HK-2 (cell line): ENCODE measurements at regions not wholly inside any gene's neighbourhood (a gene's known extent, or its start where the extent isn't known, plus 50 kb on each side); places are given as distances from the start of the nearest gene placed in this dataset.

Experiments
- DNase-seq: peaks from one replicate; pipeline ENCODE4 v3.0.0-alpha.2; 2018; ENCODE audit not compliant: unreplicated experiment

DNA sequence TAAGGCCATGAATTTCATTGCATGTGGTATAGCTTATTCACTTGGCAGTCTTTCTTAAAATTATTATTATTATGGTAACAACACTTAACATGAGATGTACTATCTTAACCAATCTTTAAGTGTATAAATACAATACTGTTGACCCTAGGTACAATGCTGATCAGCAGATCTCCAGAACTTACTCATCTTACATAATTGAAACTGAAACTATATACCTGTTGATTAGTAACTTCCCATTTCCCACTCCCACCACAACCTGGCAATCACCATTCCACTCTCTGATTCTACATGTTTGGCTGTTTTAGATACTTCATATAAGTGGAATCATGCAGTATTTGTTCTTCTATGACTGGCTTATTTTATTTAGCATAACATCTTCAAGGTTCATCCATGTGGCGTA lies 150.2 kb upstream of the POU2AF2 start:
- DNase-seq = no peak

DNA sequence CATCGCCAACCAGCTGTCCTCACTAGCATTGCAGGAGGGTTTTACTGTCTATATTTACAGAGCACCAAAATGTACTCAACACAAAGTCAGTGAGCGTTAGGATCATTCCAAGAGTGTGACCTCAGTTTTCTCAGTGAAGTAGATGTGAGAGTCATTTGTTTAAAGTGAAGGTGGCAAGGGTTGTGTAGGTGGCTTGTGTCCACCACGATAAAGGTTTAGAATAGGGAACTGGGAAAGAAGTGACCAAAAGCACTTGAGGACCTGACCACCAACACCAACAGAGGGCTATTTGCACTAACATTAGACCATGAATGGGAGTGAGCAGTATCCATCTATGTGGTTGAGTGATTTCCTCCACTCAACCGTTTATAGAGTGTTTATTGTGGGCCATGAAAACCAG lies 152.5 kb upstream of the POU2AF2 start:
- DNase-seq = no peak

DNA sequence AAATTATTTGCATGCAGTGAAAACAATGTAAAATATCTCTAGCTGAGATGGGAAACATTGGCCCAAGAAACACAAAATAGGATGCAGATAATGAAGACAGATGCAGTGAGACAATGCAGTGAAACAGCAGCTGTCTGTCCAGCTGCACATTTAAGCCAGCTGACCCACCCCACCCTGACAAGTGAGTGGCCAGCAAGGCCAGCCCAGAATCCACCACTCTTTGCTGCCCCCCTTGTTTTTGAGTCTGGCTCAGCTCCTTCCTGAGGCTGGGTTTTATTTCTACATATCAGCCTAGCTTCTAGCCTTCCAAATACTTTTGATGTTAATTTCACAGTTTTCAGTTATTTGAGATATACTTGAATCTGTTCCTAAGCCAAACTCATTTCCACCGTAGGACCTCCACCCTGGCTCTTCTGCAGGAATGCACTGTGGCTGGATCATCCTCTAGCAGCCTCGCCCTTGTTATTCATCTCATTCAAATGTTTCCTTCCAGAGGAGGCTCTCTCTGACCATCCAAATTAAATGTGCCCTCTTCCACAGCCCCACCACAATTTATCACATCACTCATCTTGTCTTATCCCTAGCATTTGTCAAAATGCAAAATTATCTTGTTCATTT lies 154.1 kb upstream of the POU2AF2 start:
- no peak for DNase-seq

DNA sequence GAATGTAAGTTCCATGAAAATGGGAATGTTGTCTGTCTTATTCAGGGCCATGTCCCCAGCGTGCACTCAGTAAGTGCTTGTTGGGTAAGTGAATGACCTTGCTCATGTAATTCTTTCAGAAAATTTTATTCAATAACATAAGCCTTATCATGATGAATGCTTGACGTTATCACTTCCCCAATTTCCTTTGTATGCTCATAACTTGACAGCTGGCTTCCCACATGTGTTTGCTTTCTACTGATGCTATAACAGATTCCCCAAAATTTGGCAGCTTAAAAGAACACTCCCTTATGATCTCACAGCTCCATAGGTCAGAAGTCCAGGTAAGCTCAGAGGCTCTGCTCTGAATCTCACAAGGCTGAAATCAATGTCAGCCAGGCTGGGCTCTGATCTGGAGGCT lies 155.8 kb upstream of the POU2AF2 start:
- no peak for DNase-seq

DNA sequence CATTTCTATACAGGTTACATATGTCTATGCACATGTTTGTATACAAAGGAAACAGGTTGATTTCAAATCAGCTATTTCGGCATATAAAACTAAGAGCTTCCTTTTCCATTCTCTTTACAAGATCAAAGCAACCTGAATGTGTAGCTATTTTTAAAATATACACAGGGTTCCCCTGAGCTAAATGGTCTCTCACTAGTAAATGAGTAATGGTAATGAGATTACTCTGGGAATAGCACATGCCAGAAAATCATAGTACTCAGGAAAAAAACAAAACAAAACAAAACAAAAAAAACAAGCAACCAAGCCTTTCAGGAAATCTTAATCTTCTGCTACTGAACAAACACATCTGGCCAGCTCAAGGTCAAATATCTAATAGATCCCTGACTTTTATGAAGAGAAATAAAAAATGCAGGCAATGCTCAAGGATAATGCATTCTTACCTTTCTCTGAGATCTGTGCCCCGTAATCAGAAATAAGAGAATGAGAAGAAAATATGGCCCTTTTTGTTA lies 156.6 kb upstream of the POU2AF2 start:
- no peak for DNase-seq

DNA sequence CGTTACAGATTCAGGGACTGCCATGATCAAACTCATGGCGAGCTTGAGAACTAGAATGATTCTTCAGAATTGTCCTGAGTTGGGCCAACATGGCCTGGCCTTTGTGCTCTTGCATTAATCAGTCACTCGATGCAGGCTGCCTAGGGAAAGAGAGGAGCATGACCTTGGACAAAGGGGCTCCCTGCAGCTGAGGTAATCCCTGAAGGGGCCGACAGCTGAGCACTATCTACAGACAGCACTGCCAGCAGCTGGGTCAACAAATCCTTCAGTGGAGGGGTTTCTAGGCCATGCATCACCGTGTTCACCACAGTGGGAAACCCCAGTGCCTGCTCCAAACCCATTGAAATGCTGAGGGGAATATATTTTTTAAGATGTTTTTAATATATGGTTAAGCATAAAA lies 159.5 kb upstream of the POU2AF2 start:
- DNase-seq = no peak

DNA sequence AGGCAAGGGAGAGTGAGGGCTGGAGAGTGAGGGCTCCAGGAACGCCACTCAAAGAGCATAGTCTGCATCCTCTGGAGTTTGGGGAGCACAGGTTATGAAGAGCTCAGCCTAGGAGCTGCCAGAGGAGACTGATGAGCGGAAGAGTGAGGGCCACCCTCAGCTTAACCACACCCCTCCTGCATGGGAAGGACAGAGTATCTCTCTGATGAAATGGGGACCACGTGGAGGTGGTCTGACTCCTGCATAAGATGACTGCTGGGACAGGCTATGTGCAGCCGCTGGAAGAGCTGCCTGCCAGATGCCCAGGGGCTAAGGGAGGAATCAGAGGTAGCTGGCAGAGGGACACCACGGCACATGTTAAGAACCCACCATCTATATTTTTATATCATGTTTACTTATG lies 162.9 kb upstream of the POU2AF2 start:
- DNase-seq = no peak

DNA sequence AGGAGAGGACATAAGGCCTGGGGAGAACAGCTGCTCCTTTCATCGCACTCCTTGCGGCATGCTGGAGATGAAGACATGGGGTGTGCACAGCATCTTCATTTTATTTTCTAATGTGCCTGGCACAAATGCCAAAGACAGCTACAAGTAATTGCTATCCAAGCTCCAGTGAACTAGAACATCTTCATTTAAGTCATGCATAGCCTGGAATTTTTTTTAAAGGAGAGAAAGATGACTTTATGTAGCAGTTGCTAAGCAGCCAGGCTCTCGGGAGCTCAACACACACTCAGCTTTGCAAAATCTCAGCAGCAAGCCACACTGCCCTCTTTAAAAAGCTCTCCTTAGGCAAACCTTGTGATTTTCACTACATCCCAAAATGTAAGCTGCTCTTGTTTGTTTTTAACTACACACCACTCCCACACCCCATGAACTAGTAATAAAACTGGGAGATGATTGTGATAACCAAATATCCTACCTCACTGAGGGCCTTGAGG lies 164.5 kb upstream of the POU2AF2 start:
- no peak for DNase-seq

DNA sequence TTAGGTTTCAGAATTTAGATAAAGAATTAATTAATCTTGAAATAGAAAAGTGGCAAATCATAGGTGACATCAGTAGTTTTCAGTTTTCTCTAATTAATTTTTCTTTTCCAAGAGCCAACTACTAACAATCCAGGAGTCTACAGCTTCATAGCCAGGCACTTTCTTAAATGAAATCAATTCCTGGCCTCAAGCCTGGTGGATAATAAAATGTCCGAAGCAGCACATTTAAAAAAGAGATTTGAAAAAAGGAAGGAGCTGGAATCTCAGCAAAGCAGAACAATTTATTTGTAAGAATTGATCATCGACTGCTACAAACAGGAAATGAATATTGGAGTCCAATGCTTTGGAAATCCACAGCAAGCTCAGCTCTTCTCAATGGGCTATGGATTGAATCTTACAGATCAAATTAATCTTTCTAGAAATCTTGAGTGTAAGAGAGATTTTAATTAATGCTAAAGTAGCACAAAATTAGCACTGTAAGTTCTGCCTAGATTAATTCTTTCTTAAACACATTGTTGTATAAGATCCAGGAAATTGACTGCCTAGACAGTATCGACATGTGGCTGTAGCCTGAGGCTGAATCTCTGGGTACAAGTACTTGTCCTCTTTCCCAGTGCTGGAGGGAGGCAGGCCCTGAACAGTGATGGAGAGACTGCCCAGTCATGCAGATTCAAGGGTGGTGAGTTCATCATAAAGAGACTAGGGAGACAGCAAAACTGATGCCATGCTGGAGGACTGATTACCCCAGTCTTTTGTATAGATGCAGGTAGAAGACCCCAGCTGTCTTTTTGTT lies 167.8 kb upstream of the POU2AF2 start:
- DNase-seq = no peak

DNA sequence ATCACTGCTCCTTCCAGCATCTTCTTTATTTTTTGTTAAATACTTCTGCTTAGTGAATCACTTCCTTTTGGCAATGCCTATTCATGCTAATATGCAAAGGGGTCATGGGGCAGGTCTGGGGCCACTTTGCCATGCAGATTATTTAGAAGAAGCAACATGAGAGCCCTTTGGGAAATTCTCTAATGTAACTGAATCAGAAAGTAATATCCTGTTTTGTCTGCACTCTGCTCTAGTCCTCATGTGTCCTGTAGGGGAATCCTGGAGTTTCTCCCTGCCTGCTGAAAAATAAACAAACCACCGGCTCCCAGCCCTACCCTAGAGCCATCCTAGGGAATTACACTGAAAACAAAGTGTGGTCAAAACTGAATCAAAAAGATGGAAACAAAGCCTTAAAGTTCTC lies 176.5 kb upstream of the POU2AF2 start:
- DNase-seq = no peak

DNA sequence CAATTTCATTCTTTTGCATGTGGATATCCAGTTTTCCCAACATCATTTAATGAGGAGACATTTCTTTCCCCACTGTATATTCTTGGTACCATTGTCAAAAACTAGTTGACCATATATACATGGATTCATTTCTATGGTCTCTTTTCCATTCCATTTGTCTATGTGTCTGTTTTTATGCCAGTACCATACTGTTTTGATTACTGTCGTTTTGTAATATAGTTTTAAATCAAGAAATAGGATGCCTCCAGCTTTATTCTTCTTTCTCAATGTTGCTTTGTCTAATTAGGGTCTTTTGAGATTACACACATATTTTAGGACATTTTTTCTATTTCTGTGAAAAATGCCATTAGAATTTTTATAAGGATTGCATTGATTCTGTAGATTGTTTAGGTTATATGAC lies 177.5 kb upstream of the POU2AF2 start:
- no peak for DNase-seq

DNA sequence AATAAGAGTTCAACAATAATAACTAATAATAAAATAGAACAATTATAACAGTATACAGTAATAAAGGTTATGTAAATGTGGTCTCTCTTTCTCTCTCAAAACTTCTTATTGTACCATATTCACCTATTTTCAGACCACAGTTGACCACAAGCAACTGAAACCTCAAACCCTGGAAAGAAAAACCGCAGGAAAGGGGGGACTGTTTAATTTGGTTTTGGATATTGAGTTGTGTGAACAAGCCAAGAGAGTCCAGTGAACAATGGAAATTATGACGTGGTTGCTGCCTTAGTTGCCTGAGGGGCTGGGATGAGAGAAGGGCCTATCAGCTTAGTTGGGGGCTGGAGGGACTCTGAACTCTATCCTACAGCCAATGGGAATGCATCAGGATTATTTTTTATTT lies 178.7 kb upstream of the POU2AF2 start:
- no peak for DNase-seq

DNA sequence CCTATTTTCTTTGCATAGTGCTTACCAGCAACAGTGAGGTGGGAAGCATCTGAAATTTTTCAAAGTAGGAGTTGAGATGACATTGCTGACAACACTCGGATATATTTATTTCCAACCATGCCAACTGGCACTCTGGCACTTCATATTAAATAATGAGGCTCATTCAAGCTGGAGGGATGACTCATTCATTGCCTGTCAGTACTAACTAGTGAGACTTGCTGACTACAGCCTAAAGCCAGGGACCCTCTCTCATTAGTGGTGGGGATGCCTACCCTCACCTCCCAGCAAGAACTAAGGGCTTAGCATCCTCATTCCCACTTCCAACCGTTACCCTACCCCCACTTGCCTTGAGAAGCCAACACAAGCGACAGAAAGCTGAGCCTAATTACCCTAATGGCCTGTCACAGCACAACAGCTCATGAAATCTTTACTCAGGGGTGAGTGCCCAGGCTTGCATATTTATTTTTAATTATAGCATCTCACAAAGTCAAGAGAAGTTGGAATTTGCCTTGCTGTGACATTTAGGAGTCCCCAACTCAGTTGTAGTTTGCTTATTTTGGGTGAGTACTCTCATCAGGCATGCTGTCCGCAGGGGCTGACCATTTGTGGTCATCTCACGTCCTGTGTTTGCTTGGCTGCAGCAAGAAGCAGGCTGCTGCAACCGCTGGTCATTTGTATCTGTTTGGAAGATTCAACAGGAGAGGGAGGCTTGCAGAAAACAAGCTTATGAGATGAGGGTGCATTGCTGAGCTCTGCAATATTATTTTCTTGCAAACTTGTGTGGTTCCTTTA lies 181.6 kb upstream of the POU2AF2 start:
- no peak for DNase-seq

DNA sequence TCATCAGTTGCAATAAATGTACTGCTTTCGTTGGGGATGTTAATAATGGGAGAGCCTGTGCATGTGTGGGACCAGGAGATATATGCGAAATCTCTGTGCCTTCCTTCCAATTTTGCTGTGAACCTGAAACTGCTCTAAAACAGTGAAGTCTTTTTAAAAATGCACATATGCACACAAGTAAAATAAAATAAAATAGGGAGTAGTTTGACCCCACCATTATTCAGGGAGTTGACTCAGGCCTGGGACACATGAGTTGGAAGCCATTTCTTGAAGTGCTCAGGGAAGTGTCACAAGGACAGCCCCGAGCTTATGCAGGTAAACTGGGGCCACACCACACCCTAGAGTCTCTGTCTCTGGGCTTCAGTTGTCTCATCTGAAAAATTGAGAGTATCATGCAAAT lies 183.1 kb upstream of the POU2AF2 start:
- DNase-seq = no peak

DNA sequence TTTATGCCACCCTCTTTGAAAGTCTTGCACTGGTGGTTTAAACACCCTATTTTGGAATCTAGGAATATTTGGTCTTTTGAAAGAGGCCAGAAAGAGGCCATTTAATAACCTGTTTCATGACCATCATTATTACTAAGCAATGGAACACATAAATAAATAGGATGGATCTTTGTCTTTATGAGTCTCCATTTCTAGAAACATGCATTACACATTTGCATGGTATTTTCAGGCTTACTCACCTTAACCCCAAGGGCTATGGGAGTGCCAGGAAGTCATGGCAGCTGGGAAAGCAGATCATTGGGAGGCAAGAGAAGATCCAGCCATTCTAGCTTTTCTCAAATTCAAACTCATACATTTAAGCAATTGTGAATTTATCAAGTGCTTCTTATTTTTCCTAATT lies 185.8 kb upstream of the POU2AF2 start:
- DNase-seq = no peak

DNA sequence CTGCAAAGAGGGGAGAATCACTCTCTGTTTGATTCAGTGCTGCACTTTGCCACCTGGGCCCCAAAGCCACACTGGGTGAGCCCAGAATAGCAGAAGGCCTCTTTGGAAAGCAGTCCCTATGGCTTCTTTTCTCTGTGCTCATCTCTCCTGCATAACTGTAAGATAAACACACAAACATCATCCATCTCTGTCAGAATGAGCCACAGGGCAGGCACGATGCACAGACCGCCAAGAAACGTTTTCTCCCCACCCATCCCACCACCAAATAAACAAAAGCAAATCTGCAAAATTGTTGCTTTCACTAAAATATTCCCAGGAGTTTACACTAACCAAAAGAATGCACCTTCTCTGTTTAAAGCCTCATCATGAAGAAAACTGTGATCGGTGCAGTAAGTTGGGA lies 196.4 kb upstream of the POU2AF2 start:
- DNase-seq = no peak

DNA sequence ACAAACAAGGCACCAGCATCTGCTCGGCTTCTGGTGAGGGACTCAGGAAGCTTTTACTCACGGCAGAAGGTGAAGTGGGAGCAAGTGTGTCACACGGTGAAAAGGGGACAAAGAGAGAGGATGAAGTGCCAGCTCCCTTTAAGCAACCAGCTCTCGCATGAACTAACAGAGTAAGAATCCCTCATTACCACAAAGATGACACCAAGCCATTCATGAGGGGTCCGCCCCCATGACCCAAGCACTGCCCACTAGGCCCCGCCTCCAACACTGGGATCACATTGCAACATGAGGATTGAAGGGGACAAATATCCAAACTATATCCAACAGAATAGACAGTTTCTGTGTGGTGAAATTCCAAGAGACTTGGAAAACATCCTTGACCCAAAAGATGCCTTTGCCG lies 198.2 kb upstream of the POU2AF2 start:
- no peak for DNase-seq

DNA sequence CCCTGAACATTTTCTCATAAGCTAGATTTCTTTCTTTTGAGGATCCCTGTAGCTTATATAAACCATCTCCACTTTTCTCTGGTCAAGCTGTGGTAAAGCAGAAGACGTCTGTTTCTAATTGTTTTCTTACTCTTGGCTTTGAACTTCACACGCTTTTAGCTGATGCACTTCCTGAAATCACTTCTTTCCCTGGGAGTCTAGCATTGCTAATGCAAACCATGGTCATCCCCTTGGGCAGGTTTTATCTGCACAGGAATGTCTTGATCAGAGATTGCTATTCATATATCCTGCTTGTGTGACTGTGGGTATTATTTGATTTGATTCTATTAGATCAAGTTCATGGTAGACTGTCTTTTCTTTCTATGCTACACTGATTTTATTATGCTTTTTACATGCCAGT lies 199.2 kb upstream of the POU2AF2 start:
- DNase-seq = no peak

DNA sequence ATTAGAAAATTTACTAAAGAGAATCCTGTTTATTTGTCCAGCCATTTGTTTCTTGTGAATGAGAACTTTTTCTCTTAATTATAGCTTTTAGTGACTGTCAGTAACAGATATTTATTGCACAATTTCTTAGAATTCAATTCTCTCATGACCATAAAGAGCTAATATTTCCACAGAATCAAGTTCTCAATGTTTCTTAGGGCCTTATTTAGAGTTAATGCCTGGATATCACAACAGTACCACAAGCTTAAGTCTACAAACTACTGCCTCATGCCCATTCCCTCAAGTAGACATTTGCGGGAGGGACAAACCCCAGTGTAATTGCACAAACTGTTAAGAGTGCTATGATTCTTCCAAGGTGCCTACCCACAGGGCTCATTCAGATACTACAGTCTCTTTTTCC lies 199.7 kb upstream of the POU2AF2 start:
- no peak for DNase-seq

DNA sequence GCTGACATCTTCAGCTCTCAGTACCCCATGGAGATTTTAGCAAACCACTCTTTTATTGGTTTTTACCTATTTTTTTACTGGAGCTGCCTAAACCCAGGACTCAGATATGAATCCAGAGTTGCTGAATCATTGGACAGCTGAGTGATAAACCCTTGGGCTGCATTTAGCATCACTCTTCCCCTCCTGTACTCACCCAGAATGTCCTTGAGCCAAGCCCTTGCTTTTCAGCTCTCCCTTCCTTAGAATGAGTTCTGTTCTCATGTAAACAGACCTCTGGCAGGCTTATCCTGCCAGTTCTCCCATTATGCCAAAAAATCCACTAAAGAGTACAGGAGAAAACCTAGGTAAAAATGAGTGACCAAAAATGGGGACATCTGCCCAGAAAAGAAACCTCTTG lies 200.1 kb upstream of the POU2AF2 start:
- no peak for DNase-seq

DNA sequence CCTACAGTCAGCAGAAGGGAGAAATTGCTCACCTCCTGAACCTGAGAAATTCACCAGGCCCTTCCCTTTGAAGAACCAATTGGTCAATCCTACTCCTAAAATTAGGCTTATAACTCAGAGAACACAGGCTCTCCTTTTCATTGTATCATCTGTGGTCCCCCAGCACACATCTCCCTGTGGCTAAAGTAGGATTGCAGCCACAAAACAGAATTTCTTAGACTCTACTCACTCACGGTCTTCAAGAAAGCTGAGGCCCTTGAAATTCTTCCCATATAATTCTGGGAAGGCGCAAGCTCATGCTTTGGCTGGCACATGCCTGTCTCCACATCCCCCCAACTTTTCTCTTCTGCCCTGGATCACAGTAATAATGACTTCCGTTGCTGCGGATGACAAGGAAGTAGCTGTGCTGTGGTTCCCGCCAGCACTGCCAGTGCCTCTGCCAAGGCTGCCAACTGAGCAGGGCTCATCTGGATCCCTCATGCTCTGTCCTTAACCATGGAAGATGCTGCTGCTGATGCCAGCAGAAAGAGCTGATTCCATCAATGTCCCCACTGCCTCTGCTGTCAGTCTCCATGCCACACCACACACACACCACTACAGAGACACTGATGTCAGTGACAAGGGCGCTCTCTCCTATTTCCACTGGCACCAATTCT lies 200.6 kb upstream of the POU2AF2 start:
- DNase-seq = no peak

DNA sequence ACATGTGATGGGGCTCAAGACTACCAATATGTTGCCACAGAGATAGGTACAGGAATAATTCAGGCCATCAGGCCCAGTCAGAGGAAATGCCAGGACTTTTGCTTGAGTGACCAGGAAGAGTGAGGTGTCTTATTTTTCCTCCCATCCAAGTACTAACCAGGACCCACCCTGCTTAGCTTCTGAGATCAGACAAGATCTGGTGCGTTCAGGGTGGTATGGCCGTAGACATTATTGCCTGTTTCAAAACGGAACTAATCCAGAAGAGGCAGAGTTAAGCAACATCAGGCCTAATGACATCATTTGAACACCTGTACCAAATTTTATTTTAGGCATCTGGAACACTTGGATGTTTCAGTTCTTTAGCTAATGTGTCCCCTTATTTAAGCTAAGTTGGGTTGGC lies 205.5 kb upstream of the POU2AF2 start:
- no peak for DNase-seq
